ENCODE measurements at regions not wholly inside any gene's neighbourhood (a gene's known extent, or its start where the extent isn't known, plus 50 kb on each side); places are given as distances from the start of the nearest gene placed in this dataset.

DNA sequence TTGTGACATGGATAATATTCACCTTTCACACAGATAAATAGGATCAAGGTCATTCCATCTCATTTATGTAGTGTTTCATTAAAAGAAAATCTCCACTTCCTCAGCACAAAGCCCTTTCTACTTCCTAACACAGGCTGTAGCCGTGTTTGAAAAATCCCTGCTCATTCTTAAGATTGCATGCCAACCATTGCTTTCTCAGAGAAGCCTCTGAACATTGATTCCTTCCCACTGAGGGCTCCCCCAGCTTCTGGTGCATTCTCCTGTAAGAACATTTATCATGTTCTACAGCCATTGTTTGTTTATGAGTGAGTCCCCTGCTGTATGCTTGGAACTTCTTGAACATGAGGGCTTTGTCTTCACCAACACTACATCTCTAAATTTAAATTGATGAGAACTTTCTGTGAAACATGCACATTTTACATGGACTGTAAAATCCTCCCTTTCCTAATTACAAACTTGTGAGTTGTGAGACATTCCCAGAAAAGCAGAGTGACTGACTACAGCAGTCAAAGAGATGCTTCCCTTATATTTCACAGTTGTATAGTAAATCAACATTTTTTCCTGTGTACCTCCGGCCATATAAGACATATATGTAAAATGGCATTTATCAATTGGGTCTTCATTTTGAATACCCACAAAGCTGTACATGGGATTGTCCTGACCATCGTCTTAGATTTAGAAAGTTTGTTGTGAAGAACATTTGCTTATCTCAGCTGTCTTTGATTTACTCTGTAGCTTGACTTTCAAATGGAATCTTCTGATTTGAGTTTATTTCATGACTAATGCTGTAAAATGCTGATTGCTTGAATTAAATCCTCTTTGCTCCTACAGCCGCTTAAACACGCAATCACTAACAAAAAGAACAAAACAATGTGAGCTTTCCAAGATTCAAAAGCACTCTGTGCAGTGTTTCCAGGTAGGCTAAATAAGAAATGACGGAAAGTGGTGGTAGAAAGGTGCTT, 600.5 kb upstream of the SLIT2 start:
- TF ChIP-seq, protein P1, sequence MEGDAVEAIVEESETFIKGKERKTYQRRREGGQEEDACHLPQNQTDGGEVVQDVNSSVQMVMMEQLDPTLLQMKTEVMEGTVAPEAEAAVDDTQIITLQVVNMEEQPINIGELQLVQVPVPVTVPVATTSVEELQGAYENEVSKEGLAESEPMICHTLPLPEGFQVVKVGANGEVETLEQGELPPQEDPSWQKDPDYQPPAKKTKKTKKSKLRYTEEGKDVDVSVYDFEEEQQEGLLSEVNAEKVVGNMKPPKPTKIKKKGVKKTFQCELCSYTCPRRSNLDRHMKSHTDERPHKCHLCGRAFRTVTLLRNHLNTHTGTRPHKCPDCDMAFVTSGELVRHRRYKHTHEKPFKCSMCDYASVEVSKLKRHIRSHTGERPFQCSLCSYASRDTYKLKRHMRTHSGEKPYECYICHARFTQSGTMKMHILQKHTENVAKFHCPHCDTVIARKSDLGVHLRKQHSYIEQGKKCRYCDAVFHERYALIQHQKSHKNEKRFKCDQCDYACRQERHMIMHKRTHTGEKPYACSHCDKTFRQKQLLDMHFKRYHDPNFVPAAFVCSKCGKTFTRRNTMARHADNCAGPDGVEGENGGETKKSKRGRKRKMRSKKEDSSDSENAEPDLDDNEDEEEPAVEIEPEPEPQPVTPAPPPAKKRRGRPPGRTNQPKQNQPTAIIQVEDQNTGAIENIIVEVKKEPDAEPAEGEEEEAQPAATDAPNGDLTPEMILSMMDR (IDR thresholded peaks at IDR 0.05 in 4 of 5, conservative IDR thresholded peaks at IDR 0.05 in 1 of 5), result no peak
- TF ChIP-seq POLR2A (IDR thresholded peaks at IDR 0.05), result no peak

Measured in gastrocnemius medialis (tissue), 4 donors.